Loucy (cell line): ENCODE measurements at regions not wholly inside any gene's neighbourhood (a gene's known extent, or its start where the extent isn't known, plus 50 kb on each side); places are given as distances from the start of the nearest gene placed in this dataset.

Source experiments
- H2AFZ ChIP-seq: fragments of 200-600 bp; sonication (generic); 2 replicates; pipeline ENCODE4 v1.6.0; 2016; ENCODE audit warnings: antibody characterized with exemption, mild to moderate bottlenecking, low read length, moderate library complexity
- H3F3A ChIP-seq: fragments of 200-600 bp; 2 replicates; pipeline ENCODE4 v1.6.0; 2016; ENCODE audit warnings: antibody characterized with exemption, low read depth, mild to moderate bottlenecking
- H3K27me3 ChIP-seq: fragments of 200-600 bp; sonication (generic); 2 replicates; pipeline ENCODE4 v1.6.1; 2014; ENCODE audit warnings: low read length, mild to moderate bottlenecking; ENCODE audit not compliant: insufficient read depth, poor library complexity, severe bottlenecking
- H3K36me3 ChIP-seq: fragments of 200-600 bp; sonication (generic); 2 replicates; pipeline ENCODE4 v1.6.1; 2016; ENCODE audit warnings: low read length; ENCODE audit not compliant: insufficient read depth
- H3K4me1 ChIP-seq: fragments of 200-600 bp; sonication (generic); 2 replicates; pipeline ENCODE4 v1.5.1; 2014; ENCODE audit warnings: low read length, mild to moderate bottlenecking; ENCODE audit not compliant: insufficient read depth, poor library complexity, severe bottlenecking
- H3K4me2 ChIP-seq: fragments of 200-600 bp; sonication (generic); 2 replicates; pipeline ENCODE4 v1.6.0; 2014; ENCODE audit warnings: antibody characterized with exemption, low read length, low read depth, mild to moderate bottlenecking; ENCODE audit not compliant: poor library complexity, severe bottlenecking
- H3K4me3 ChIP-seq: fragments of 200-600 bp; sonication (generic); 2 replicates; pipeline ENCODE4 v1.5.1; 2014; ENCODE audit warnings: low read length, mild to moderate bottlenecking, mixed read lengths; ENCODE audit not compliant: poor library complexity, severe bottlenecking
- H3K79me2 ChIP-seq: fragments of 200-600 bp; sonication (generic); 2 replicates; pipeline ENCODE4 v1.6.1; 2014; ENCODE audit warnings: low read length; ENCODE audit not compliant: insufficient read depth
- H3K9ac ChIP-seq: fragments of 200-600 bp; sonication (generic); 2 replicates; pipeline ENCODE4 v1.6.0; 2014; ENCODE audit warnings: mild to moderate bottlenecking, low read depth, low read length, moderate library complexity; ENCODE audit not compliant: poor library complexity, severe bottlenecking
- H3K9me2 ChIP-seq: fragments of 200-600 bp; sonication (generic); replicated peaks from 2 replicates; pipeline ENCODE4 v1.6.1; 2016; ENCODE audit warnings: low read depth, low read length, mixed read lengths
- H3K9me3 ChIP-seq: fragments of 200-600 bp; sonication (generic); 2 replicates; pipeline ENCODE4 v1.6.1; 2014; ENCODE audit warnings: mild to moderate bottlenecking, antibody characterized with exemption, low read length, low read depth; ENCODE audit not compliant: insufficient read depth
- H4K20me1 ChIP-seq: fragments of 200-600 bp; sonication (generic); 2 replicates; pipeline ENCODE4 v1.6.0; 2014; ENCODE audit warnings: antibody characterized with exemption, low read length, mild to moderate bottlenecking; ENCODE audit not compliant: insufficient read depth, poor library complexity, severe bottlenecking
- EZH2phosphoT487 ChIP-seq: fragments of 200-600 bp; IDR thresholded peaks from 2 replicates; pipeline ENCODE4 v1.6.1; 2018; ENCODE audit warnings: antibody characterized with exemption, mild to moderate bottlenecking, moderate library complexity, borderline replicate concordance
- TF ChIP-seq, protein P1 (sequence below): fragments of 200-600 bp; sonication (generic); conservative IDR thresholded peaks from 2 replicates; pipeline ENCODE4 v1.5.1; 2014; ENCODE audit warnings: mild to moderate bottlenecking, antibody characterized with exemption, low read length

- no peak overlapping the region for H3K4me3 ChIP-seq
- no peaks in the 10 kb centered on the region for H3K27me3 ChIP-seq
- H2AFZ ChIP-seq = no peak overlapping the region
- TF ChIP-seq, protein P1, sequence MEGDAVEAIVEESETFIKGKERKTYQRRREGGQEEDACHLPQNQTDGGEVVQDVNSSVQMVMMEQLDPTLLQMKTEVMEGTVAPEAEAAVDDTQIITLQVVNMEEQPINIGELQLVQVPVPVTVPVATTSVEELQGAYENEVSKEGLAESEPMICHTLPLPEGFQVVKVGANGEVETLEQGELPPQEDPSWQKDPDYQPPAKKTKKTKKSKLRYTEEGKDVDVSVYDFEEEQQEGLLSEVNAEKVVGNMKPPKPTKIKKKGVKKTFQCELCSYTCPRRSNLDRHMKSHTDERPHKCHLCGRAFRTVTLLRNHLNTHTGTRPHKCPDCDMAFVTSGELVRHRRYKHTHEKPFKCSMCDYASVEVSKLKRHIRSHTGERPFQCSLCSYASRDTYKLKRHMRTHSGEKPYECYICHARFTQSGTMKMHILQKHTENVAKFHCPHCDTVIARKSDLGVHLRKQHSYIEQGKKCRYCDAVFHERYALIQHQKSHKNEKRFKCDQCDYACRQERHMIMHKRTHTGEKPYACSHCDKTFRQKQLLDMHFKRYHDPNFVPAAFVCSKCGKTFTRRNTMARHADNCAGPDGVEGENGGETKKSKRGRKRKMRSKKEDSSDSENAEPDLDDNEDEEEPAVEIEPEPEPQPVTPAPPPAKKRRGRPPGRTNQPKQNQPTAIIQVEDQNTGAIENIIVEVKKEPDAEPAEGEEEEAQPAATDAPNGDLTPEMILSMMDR = no peak
- no peak for TF ChIP-seq EZH2phosphoT487
- no peak overlapping the region for H3K9ac ChIP-seq
- H3F3A ChIP-seq = no peaks in the 10 kb centered on the region
- no peaks in the 10 kb centered on the region for H3K79me2 ChIP-seq
- H3K9me2 ChIP-seq = no peaks in the 10 kb centered on the region
- H3K9me3 ChIP-seq = no peaks in the 10 kb centered on the region
- no peak overlapping the region for H3K4me2 ChIP-seq
- no peaks in the 10 kb centered on the region for H4K20me1 ChIP-seq
- H3K36me3 ChIP-seq = no peaks in the 10 kb centered on the region
- no peaks in the 10 kb centered on the region for H3K4me1 ChIP-seq
Observed at GRCh38 chr18:72433756-72434155, 110.4 kb downstream of the CBLN2 start.

GRCh38 chr18:72427721-72428120 is 116.4 kb downstream of the CBLN2 start:
- Histone ChIP-seq H3K9me3 (no peaks in the 10 kb centered on the region), H3K9me2 (no peaks in the 10 kb centered on the region), H3K27me3 (no peaks in the 10 kb centered on the region), H3K79me2 (no peaks in the 10 kb centered on the region), H3K36me3 (no peaks in the 10 kb centered on the region), H3K4me2 (no peak overlapping the region), H3K4me3 (no peak overlapping the region), H3K9ac (no peak overlapping the region), H4K20me1 (no peaks in the 10 kb centered on the region), H2AFZ (no peak overlapping the region), H3F3A (no peaks in the 10 kb centered on the region), H3K4me1 (no peaks in the 10 kb centered on the region)
- TF ChIP-seq, protein P1 = no peak
- TF ChIP-seq EZH2phosphoT487 = no peak

GRCh38 chr18:72419914-72420313 is 124.2 kb downstream of the CBLN2 start:
- Histone ChIP-seq H3K36me3 (no peaks in the 10 kb centered on the region), H3K4me2 (no peak overlapping the region), H3K9me3 (no peaks in the 10 kb centered on the region), H3K27me3 (no peaks in the 10 kb centered on the region), H3K79me2 (no peaks in the 10 kb centered on the region), H3K9me2 (no peaks in the 10 kb centered on the region), H2AFZ (no peak overlapping the region), H3K4me3 (no peak overlapping the region), H3K4me1 (no peaks in the 10 kb centered on the region), H4K20me1 (no peaks in the 10 kb centered on the region), H3K9ac (no peak overlapping the region), H3F3A (no peaks in the 10 kb centered on the region)
- TF ChIP-seq, protein P1 = no peak
- no peak for TF ChIP-seq EZH2phosphoT487
